ENCODE measurements at regions not wholly inside any gene's neighbourhood (a gene's known extent, or its start where the extent isn't known, plus 50 kb on each side); places are given as distances from the start of the nearest gene placed in this dataset.

GRCh38 chr11:15526032-15526431, 411.3 kb downstream of the INSC start:
- TF ChIP-seq CTCF (IDR thresholded peaks at IDR 0.05) (no peak), POLR2A (IDR thresholded peaks at IDR 0.05) (no peak)
